ENCODE measurements at regions not wholly inside any gene's neighbourhood (a gene's known extent, or its start where the extent isn't known, plus 50 kb on each side); places are given as distances from the start of the nearest gene placed in this dataset.

DNA sequence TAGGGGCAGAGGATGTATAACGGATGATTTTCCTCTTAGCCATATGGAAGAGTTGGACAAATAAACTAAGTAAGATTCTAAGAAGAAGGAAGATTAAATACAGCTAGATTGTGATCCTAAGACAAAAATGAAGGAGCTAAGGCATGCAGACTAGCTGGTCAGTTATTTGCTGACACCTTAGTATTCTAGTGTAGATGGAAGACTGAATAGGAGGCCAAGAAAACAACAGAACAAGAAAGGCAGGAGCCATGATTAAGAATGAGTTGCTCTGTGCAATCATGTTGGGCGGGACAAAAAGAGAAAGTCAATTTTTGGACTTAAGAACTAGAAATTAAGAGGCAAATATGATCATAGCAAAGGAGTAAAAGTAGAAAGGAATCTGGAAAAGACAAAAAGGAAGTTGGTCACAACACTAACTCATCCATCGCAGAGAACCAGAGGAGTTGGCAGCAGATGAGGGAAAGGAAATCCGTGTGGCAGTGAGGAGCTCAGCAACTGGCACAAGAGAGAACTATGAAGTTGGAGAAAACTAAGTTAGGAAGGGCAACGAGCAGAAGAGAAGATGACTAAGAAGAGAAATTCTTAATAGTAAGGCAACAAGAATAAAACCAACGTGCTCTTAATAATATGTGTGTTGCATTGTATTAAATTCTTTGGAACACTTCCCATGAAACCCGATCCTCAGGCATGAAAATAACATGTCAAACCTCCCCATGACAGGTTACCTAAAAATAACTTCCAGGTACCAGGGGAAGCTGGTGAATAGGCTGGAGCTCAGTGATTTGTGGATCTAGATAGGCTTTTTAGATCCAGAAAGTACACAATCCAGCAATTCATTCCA is 234.4 kb downstream of the LTN1 start:
- WGBS, 2 donors = 74 to 75% methylated on average over 7 of the region's 7 CpGs
- H3K4me3 ChIP-seq = no peak overlapping the region
- DNase-seq = no peak

GRCh38 chr21:28754862-28755261 is 237.8 kb downstream of the LTN1 start:
- ATAC-seq (ENCODE audit: insufficient read depth, low FRiP score) = no peak

More for the DNA sequence above, 234.4 kb downstream of the LTN1 start:
- Histone ChIP-seq H3K36me3 (ENCODE audit: control insufficient read depth in 4 of 4, insufficient read depth in 4 of 4, low read length in 4 of 4) (no peaks in the 10 kb centered on the region), H3K4me1 (ENCODE audit: control insufficient read depth in 5 of 5, insufficient read depth in 5 of 5, low read length in 5 of 5) (peaks cover 0 to 16% (median 8%) of the 10 kb centered on the region in 5 donors), H3K9me3 (ENCODE audit: control insufficient read depth in 4 of 4, insufficient read depth in 3 of 4, low read length in 3 of 4) (peaks cover 0 to 2% (median 0%) of the 10 kb centered on the region in 4 donors), H3K27me3 (ENCODE audit: control insufficient read depth in 3 of 3, insufficient read depth in 3 of 3, low read length in 2 of 3) (no peaks in the 10 kb centered on the region), H3K27ac (ENCODE audit: low read depth in 1 of 2, low read length in 1 of 2) (peak overlapping the region in 1 of 2 donors; percentile 53), H3K9ac (ENCODE audit: insufficient read depth in 1 of 2, low read length in 2 of 2) (no peak overlapping the region)
- ATAC-seq (ENCODE audit: insufficient read depth, low FRiP score) = no peak
- TF ChIP-seq CTCF (IDR thresholded peaks at IDR 0.05; ENCODE audit: control extremely low read depth, extremely low read depth) = no peak

DNA sequence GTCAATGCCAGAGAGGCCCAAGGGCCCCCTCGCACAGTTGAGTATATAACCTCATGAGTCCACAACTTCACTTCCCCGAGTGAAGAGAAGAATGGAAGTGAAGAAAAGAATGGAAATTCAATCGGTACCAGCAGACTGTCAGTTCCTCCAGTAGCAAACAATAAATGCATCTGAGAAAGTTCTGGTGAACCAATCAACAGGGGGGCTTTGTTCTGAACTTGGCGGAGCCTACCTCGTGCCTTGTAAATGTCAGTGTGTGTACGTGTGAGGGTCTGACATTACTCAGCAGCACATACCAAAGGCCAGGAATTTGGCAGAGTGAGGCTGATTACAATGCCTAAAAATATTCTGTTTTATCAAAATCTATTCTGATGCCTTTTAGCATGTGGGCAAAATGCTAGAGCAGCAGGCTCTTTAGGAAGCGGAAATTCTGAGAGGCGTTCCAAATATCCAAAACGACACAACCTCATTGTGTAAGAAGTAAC is 238.5 kb downstream of the LTN1 start:
- ATAC-seq (ENCODE audit: insufficient read depth, low FRiP score) = peak; percentile 62
- peaks cover 0 to 14% (median 8%) of the 10 kb centered on the region in 5 donors for H3K4me1 ChIP-seq (ENCODE audit: control insufficient read depth in 5 of 5, insufficient read depth in 5 of 5, low read length in 5 of 5)
- H3K4me3 ChIP-seq = no peak overlapping the region
- DNase-seq = peak; percentile 90 to 96 (median 96)
- WGBS, 2 donors = 68 to 78% methylated on average over 9 of the region's 9 CpGs
- no peaks in the 10 kb centered on the region for H3K27me3 ChIP-seq (ENCODE audit: control insufficient read depth in 3 of 3, insufficient read depth in 3 of 3, low read length in 2 of 3)
- H3K27ac ChIP-seq (ENCODE audit: low read depth in 1 of 2, low read length in 1 of 2) = peak overlapping the region; percentile 79 to 97
- no peaks in the 10 kb centered on the region for H3K36me3 ChIP-seq (ENCODE audit: control insufficient read depth in 4 of 4, insufficient read depth in 4 of 4, low read length in 4 of 4)
- no peak overlapping the region for H3K9ac ChIP-seq (ENCODE audit: insufficient read depth in 1 of 2, low read length in 2 of 2)
- H3K9me3 ChIP-seq (ENCODE audit: control insufficient read depth in 4 of 4, insufficient read depth in 3 of 4, low read length in 3 of 4) = peaks cover 0 to 2% (median 0%) of the 10 kb centered on the region in 4 donors
- no peak for TF ChIP-seq CTCF (IDR thresholded peaks at IDR 0.05; ENCODE audit: control extremely low read depth, extremely low read depth)

More at GRCh38 chr21:28754862-28755261, 237.8 kb downstream of the LTN1 start:
- peak in 1 of 3 donors; percentile 39 for DNase-seq
- H3K9ac ChIP-seq (ENCODE audit: insufficient read depth in 1 of 2, low read length in 2 of 2) = peak overlapping the region in 1 of 2 donors; percentile 29
- WGBS, 2 donors = 75 to 87% methylated on average over 3 of the region's 3 CpGs
- no peaks in the 10 kb centered on the region for H3K27me3 ChIP-seq (ENCODE audit: control insufficient read depth in 3 of 3, insufficient read depth in 3 of 3, low read length in 2 of 3)
- peak overlapping the region; percentile 73 to 74 for H3K27ac ChIP-seq (ENCODE audit: low read depth in 1 of 2, low read length in 1 of 2)
- TF ChIP-seq CTCF (IDR thresholded peaks at IDR 0.05; ENCODE audit: control extremely low read depth, extremely low read depth) = no peak
- peaks cover 0 to 2% (median 0%) of the 10 kb centered on the region in 4 donors for H3K9me3 ChIP-seq (ENCODE audit: control insufficient read depth in 4 of 4, insufficient read depth in 3 of 4, low read length in 3 of 4)
- peaks cover 0 to 14% (median 8%) of the 10 kb centered on the region in 5 donors for H3K4me1 ChIP-seq (ENCODE audit: control insufficient read depth in 5 of 5, insufficient read depth in 5 of 5, low read length in 5 of 5)
- no peak overlapping the region for H3K4me3 ChIP-seq
- H3K36me3 ChIP-seq (ENCODE audit: control insufficient read depth in 4 of 4, insufficient read depth in 4 of 4, low read length in 4 of 4) = no peaks in the 10 kb centered on the region

All from lung (tissue), 11 donors.